ENCODE measurements at regions not wholly inside any gene's neighbourhood (a gene's known extent, or its start where the extent isn't known, plus 50 kb on each side); places are given as distances from the start of the nearest gene placed in this dataset.

GRCh38 chr2:81976998-81977397 lies 1672.4 kb upstream of the LRRTM1 start:
- in situ Hi-C loops (cut with MboI) = no loop called here
- no peaks in the 10 kb centered on the region for H3K9me2 ChIP-seq (ENCODE audit: insufficient read depth)
- H3K4me2 ChIP-seq (ENCODE audit: unreplicated experiment) = no peak overlapping the region
- H3K27me3 ChIP-seq (replicated peaks; ENCODE audit: insufficient read depth) = no peaks in the 10 kb centered on the region
- DNase-seq = no peak
- no peaks in the 10 kb centered on the region for H3K36me3 ChIP-seq (ENCODE audit: low read depth)
- H3K79me2 ChIP-seq (ENCODE audit: insufficient read depth) = no peaks in the 10 kb centered on the region
- no peaks in the 10 kb centered on the region for H3K4me1 ChIP-seq (ENCODE audit: insufficient read depth)
- H3K9me3 ChIP-seq (ENCODE audit: low read depth) = no peaks in the 10 kb centered on the region
- H3F3A ChIP-seq (ENCODE audit: insufficient read depth) = no peaks in the 10 kb centered on the region
- no peak overlapping the region for H3K9ac ChIP-seq
- TF ChIP-seq EZH2phosphoT487 (IDR thresholded peaks at IDR 0.05; ENCODE audit: insufficient read depth, low read depth) (no peak), EZH2 (IDR thresholded peaks at IDR 0.05; ENCODE audit: insufficient read depth, poor library complexity, severe bottlenecking) (no peak)
- H3K4me3 ChIP-seq = no peak overlapping the region
- no peaks in the 10 kb centered on the region for H4K20me1 ChIP-seq (ENCODE audit: insufficient read depth)
- no peak overlapping the region for H3K27ac ChIP-seq
- no peak overlapping the region for H2AFZ ChIP-seq
- WGBS, 2 experiments (ENCODE audit: low coverage in 1 of 2, low lambda C conversion rate in 2 of 2, missing lambda C conversion rate in 2 of 2) = 8 to 13% methylated on average over 1 of the region's 1 CpG

- H3F3A ChIP-seq (ENCODE audit: insufficient read depth) = no peaks in the 10 kb centered on the region
- no peak overlapping the region for H3K4me3 ChIP-seq
- no peak overlapping the region for H2AFZ ChIP-seq
- H3K9me2 ChIP-seq (ENCODE audit: insufficient read depth) = no peaks in the 10 kb centered on the region
- H3K79me2 ChIP-seq (ENCODE audit: insufficient read depth) = no peaks in the 10 kb centered on the region
- no peaks in the 10 kb centered on the region for H3K27me3 ChIP-seq (replicated peaks; ENCODE audit: insufficient read depth)
- no peak for DNase-seq
- no peaks in the 10 kb centered on the region for H3K4me1 ChIP-seq (ENCODE audit: insufficient read depth)
- H3K9ac ChIP-seq = no peak overlapping the region
- H3K9me3 ChIP-seq (ENCODE audit: low read depth) = no peaks in the 10 kb centered on the region
- H4K20me1 ChIP-seq (ENCODE audit: insufficient read depth) = no peaks in the 10 kb centered on the region
- 0% methylated on average over 1 of the region's 1 CpG for WGBS, 2 experiments (ENCODE audit: low coverage in 1 of 2, low lambda C conversion rate in 2 of 2, missing lambda C conversion rate in 2 of 2)
- TF ChIP-seq EZH2 (IDR thresholded peaks at IDR 0.05; ENCODE audit: insufficient read depth, poor library complexity, severe bottlenecking) = no peak
- TF ChIP-seq EZH2phosphoT487 (IDR thresholded peaks at IDR 0.05; ENCODE audit: insufficient read depth, low read depth) = no peak
- no peaks in the 10 kb centered on the region for H3K36me3 ChIP-seq (ENCODE audit: low read depth)
- H3K4me2 ChIP-seq (ENCODE audit: unreplicated experiment) = no peak overlapping the region
- H3K27ac ChIP-seq = no peak overlapping the region
- in situ Hi-C loops (cut with MboI) = no loop called here
Observed at GRCh38 chr2:81974216-81974615, 1669.7 kb upstream of the LRRTM1 start.

GRCh38 chr2:81942876-81943275 lies 1638.3 kb upstream of the LRRTM1 start:
- Histone ChIP-seq H3K36me3 (ENCODE audit: low read depth) (no peaks in the 10 kb centered on the region), H3K4me3 (no peak overlapping the region), H2AFZ (no peak overlapping the region), H3K4me1 (ENCODE audit: insufficient read depth) (no peaks in the 10 kb centered on the region), H4K20me1 (ENCODE audit: insufficient read depth) (no peaks in the 10 kb centered on the region), H3K4me2 (ENCODE audit: unreplicated experiment) (no peak overlapping the region), H3K9me2 (ENCODE audit: insufficient read depth) (no peaks in the 10 kb centered on the region), H3K27me3 (replicated peaks; ENCODE audit: insufficient read depth) (no peaks in the 10 kb centered on the region), H3K27ac (no peak overlapping the region), H3K9me3 (ENCODE audit: low read depth) (no peaks in the 10 kb centered on the region), H3K79me2 (ENCODE audit: insufficient read depth) (no peaks in the 10 kb centered on the region), H3K9ac (no peak overlapping the region), H3F3A (ENCODE audit: insufficient read depth) (no peaks in the 10 kb centered on the region)
- no peak for DNase-seq
- WGBS, 2 experiments (ENCODE audit: low coverage in 1 of 2, low lambda C conversion rate in 2 of 2, missing lambda C conversion rate in 2 of 2) = 0 to 3% methylated on average over 1 of the region's 1 CpG
- TF ChIP-seq EZH2 (IDR thresholded peaks at IDR 0.05; ENCODE audit: insufficient read depth, poor library complexity, severe bottlenecking) (no peak), EZH2phosphoT487 (IDR thresholded peaks at IDR 0.05; ENCODE audit: insufficient read depth, low read depth) (no peak)
- in situ Hi-C loops (cut with MboI) = no loop called here

GRCh38 chr2:81942136-81942680 lies 1637.7 kb upstream of the LRRTM1 start:
- Histone ChIP-seq H2AFZ (no peak overlapping the region), H3K27ac (no peak overlapping the region), H3K9ac (no peak overlapping the region), H3K9me3 (ENCODE audit: low read depth) (no peaks in the 10 kb centered on the region), H3K36me3 (ENCODE audit: low read depth) (no peaks in the 10 kb centered on the region), H4K20me1 (ENCODE audit: insufficient read depth) (no peaks in the 10 kb centered on the region), H3K9me2 (ENCODE audit: insufficient read depth) (no peaks in the 10 kb centered on the region), H3F3A (ENCODE audit: insufficient read depth) (no peaks in the 10 kb centered on the region), H3K4me1 (ENCODE audit: insufficient read depth) (no peaks in the 10 kb centered on the region), H3K27me3 (replicated peaks; ENCODE audit: insufficient read depth) (no peaks in the 10 kb centered on the region), H3K4me2 (ENCODE audit: unreplicated experiment) (no peak overlapping the region), H3K4me3 (no peak overlapping the region), H3K79me2 (ENCODE audit: insufficient read depth) (no peaks in the 10 kb centered on the region)
- in situ Hi-C loops (cut with MboI) = no loop called here
- TF ChIP-seq EZH2phosphoT487 (IDR thresholded peaks at IDR 0.05; ENCODE audit: insufficient read depth, low read depth) (no peak), EZH2 (IDR thresholded peaks at IDR 0.05; ENCODE audit: insufficient read depth, poor library complexity, severe bottlenecking) (no peak)
- DNase-seq = no peak

Data from GM23248 (cell line).